OCI-LY7 (cell line): ENCODE measurements at regions not wholly inside any gene's neighbourhood (a gene's known extent, or its start where the extent isn't known, plus 50 kb on each side); places are given as distances from the start of the nearest gene placed in this dataset.

Experiments
- BruUV-seq: library from RNA; stranded (reverse); fragments of 400-500 nt; replicated peaks from 2 replicates; lab custom pipeline; 2021; lab: Mats Ljungman, UMichigan
- CTCF ChIA-PET: fragments of 300-600 bp; sonication (Branson Sonifier 250); formaldehyde crosslinking; loops from one replicate; lab custom pipeline; 2022; ENCODE audit warnings: antibody characterized with exemption; ENCODE audit not compliant: unreplicated experiment; lab: Charles Lee
- POLR2A ChIA-PET: fragments of 300-600 bp; sonication (Branson Sonifier 250); formaldehyde crosslinking; loops from one replicate; lab custom pipeline; 2022; ENCODE audit warnings: antibody characterized with exemption; lab: Charles Lee
- DNase-seq: peaks from one replicate; pipeline ENCODE4 v3.0.0-alpha.2; 2015; ENCODE audit warnings: low spot score
- H2AFZ ChIP-seq: fragments of 200-600 bp; sonication (generic), shearing (Covaris generic); 2 replicates; pipeline ENCODE4 v1.6.1; 2014; ENCODE audit warnings: mild to moderate bottlenecking, antibody characterized with exemption, low read length, moderate library complexity
- H3K27ac ChIP-seq: fragments of 200-600 bp; sonication (generic); 2 replicates; pipeline ENCODE4 v1.5.1; 2014; ENCODE audit warnings: mixed run types, low read depth, mild to moderate bottlenecking, moderate library complexity, low read length, inconsistent platforms; ENCODE audit not compliant: poor library complexity, severe bottlenecking
- H3K36me3 ChIP-seq: fragments of 200-600 bp; sonication (generic); 2 replicates; pipeline ENCODE4 v1.6.1; 2014; ENCODE audit warnings: mild to moderate bottlenecking, antibody characterized with exemption, low read length, moderate library complexity, mixed read lengths; ENCODE audit not compliant: insufficient read depth
- H3K4me1 ChIP-seq: fragments of 200-600 bp; sonication (generic); 2 replicates; pipeline ENCODE4 v1.5.1; 2014; ENCODE audit warnings: mild to moderate bottlenecking, low read length; ENCODE audit not compliant: insufficient read depth, poor library complexity, severe bottlenecking
- H3K4me2 ChIP-seq: fragments of 200-600 bp; sonication (generic); 2 replicates; pipeline ENCODE4 v1.6.1; 2014; ENCODE audit warnings: mild to moderate bottlenecking, low read length
- H3K4me3 ChIP-seq: fragments of 200-600 bp; sonication (generic); 2 replicates; pipeline ENCODE4 v1.5.1; 2014; ENCODE audit warnings: mild to moderate bottlenecking, low read depth, low read length; ENCODE audit not compliant: poor library complexity, severe bottlenecking
- H3K79me2 ChIP-seq: fragments of 200-600 bp; sonication (generic); 2 replicates; pipeline ENCODE4 v1.6.1; 2016; ENCODE audit warnings: low read depth, mild to moderate bottlenecking, low read length, moderate library complexity, mixed read lengths; ENCODE audit not compliant: insufficient read depth
- H3K9me2 ChIP-seq: fragments of 200-600 bp; sonication (generic); 2 replicates; pipeline ENCODE4 v1.6.1; 2016; ENCODE audit warnings: mild to moderate bottlenecking, low read length, mixed read lengths; ENCODE audit not compliant: insufficient read depth
- H3K9me3 ChIP-seq: fragments of 200-600 bp; sonication (generic); 2 replicates; pipeline ENCODE4 v1.6.1; 2014; ENCODE audit warnings: mild to moderate bottlenecking, mixed run types, low read length, mixed read lengths
- H4K20me1 ChIP-seq: fragments of 200-600 bp; sonication (generic); 2 replicates; pipeline ENCODE4 v1.6.1; 2014; ENCODE audit warnings: mild to moderate bottlenecking, antibody characterized with exemption, low read length, moderate library complexity, mixed read lengths; ENCODE audit not compliant: insufficient read depth
- CTCF ChIP-seq: fragments of 200-600 bp; sonication (generic); conservative IDR thresholded peaks from 2 replicates; pipeline ENCODE4 v1.5.1; 2014; ENCODE audit warnings: mild to moderate bottlenecking, antibody characterized with exemption, low read length, moderate library complexity, mixed read lengths
- EZH2phosphoT487 ChIP-seq: fragments of 200-600 bp; sonication (generic); IDR thresholded peaks from 2 replicates; pipeline ENCODE4 v1.6.1; 2018; ENCODE audit warnings: low read depth, borderline replicate concordance, mild to moderate bottlenecking, mixed run types, antibody characterized with exemption, low read length, moderate library complexity, mixed read lengths
- intact Hi-C: fragments of 100-400 bp; cut with micrococcal nuclease; formaldehyde crosslinking; loops from one replicate; pipeline ENCODE4 v1.10.0; 2022; ENCODE audit not compliant: unreplicated experiment

GRCh38 chr2:150971910-150972309 is 289.8 kb downstream of the RBM43 start:
- no peaks in the 10 kb centered on the region for H3K79me2 ChIP-seq
- H3K27ac ChIP-seq: no peak overlapping the region
- intact Hi-C loops: no loop called here
- ChIA-PET POLR2A (no interaction called here), CTCF (no interaction called here)
- no peaks in the 10 kb centered on the region for H3K9me3 ChIP-seq
- no TSS peak for BruUV-seq
- H2AFZ ChIP-seq: no peak overlapping the region
- H3K4me3 ChIP-seq: no peak overlapping the region
- TF ChIP-seq EZH2phosphoT487: no peak
- no peak for TF ChIP-seq CTCF
- no peak overlapping the region for H3K4me2 ChIP-seq
- H3K9me2 ChIP-seq: no peaks in the 10 kb centered on the region
- no peak for DNase-seq
- no peaks in the 10 kb centered on the region for H4K20me1 ChIP-seq
- no peaks in the 10 kb centered on the region for H3K4me1 ChIP-seq
- no peaks in the 10 kb centered on the region for H3K36me3 ChIP-seq

GRCh38 chr2:150963336-150963735 is 298.3 kb downstream of the RBM43 start:
- intact Hi-C loops: no loop called here
- ChIA-PET CTCF (no interaction called here), POLR2A (no interaction called here)
- Histone ChIP-seq H4K20me1 (no peaks in the 10 kb centered on the region), H2AFZ (no peak overlapping the region), H3K4me2 (no peak overlapping the region), H3K4me1 (no peaks in the 10 kb centered on the region), H3K9me3 (no peaks in the 10 kb centered on the region), H3K27ac (no peak overlapping the region), H3K79me2 (no peaks in the 10 kb centered on the region), H3K36me3 (no peaks in the 10 kb centered on the region), H3K9me2 (no peaks in the 10 kb centered on the region), H3K4me3 (no peak overlapping the region)
- no peak for DNase-seq
- TF ChIP-seq CTCF (no peak), EZH2phosphoT487 (no peak)
- BruUV-seq: no TSS peak

- H3K9me2 ChIP-seq: no peaks in the 10 kb centered on the region
- H3K79me2 ChIP-seq: no peaks in the 10 kb centered on the region
- ChIA-PET CTCF (no interaction called here), POLR2A (no interaction called here)
- no TSS peak for BruUV-seq
- no peak overlapping the region for H3K27ac ChIP-seq
- intact Hi-C loops: no loop called here
- TF ChIP-seq CTCF (no peak), EZH2phosphoT487 (no peak)
- H3K4me3 ChIP-seq: no peak overlapping the region
- no peaks in the 10 kb centered on the region for H4K20me1 ChIP-seq
- no peaks in the 10 kb centered on the region for H3K9me3 ChIP-seq
- no peaks in the 10 kb centered on the region for H3K36me3 ChIP-seq
- no peak for DNase-seq
- H3K4me2 ChIP-seq: no peak overlapping the region
- no peaks in the 10 kb centered on the region for H3K4me1 ChIP-seq
- no peak overlapping the region for H2AFZ ChIP-seq
Measured at GRCh38 chr2:150955231-150955630, 306.4 kb downstream of the RBM43 start.
